AG09319 (cell line): ENCODE measurements at regions not wholly inside any gene's neighbourhood (a gene's known extent, or its start where the extent isn't known, plus 50 kb on each side); places are given as distances from the start of the nearest gene placed in this dataset.

Source experiments
- DNase-seq: peaks from one replicate; pipeline ENCODE4 v3.0.0-alpha.2; 2010; ENCODE audit warnings: low read depth; ENCODE audit errors: extremely low read depth
- CTCF ChIP-seq: IDR thresholded peaks from 2 replicates; pipeline ENCODE4 v1.5.1; 2011; ENCODE audit warnings: low read depth, mild to moderate bottlenecking, inconsistent platforms, low read length, moderate library complexity

GRCh38 chr7:98691619-98692018, 74.5 kb downstream of the NPTX2 start:
- DNase-seq = no peak
- no peak for TF ChIP-seq CTCF

GRCh38 chr7:98697083-98697482, 80.0 kb downstream of the NPTX2 start:
- TF ChIP-seq CTCF = no peak
- DNase-seq = no peak

GRCh38 chr7:98697485-98698240, 80.6 kb downstream of the NPTX2 start:
- no peak for TF ChIP-seq CTCF
- DNase-seq = no peak

- DNase-seq = no peak
- TF ChIP-seq CTCF = no peak
Measured at GRCh38 chr7:98698976-98699375, 81.9 kb downstream of the NPTX2 start.

- no peak for DNase-seq
- no peak for TF ChIP-seq CTCF
Measured at GRCh38 chr7:98700533-98700932, 83.4 kb downstream of the NPTX2 start.

GRCh38 chr7:98701372-98701771, 84.3 kb downstream of the NPTX2 start:
- DNase-seq = no peak

More at GRCh38 chr7:98701372-98701771, 84.3 kb downstream of the NPTX2 start:
- no peak for TF ChIP-seq CTCF
